CD4-positive, alpha-beta T cell treated with Interleukin-4 for 4 hours (primary cell): ENCODE measurements at regions not wholly inside any gene's neighbourhood (a gene's known extent, or its start where the extent isn't known, plus 50 kb on each side); places are given as distances from the start of the nearest gene placed in this dataset.
"Not testable (repeated sequence)": the region's sequence is repeated elsewhere in the genome, so short reads cannot be mapped to it uniquely, and the experiment has no call there.

Source experiments
- DNase-seq: peaks from one replicate; pipeline ENCODE4 v3.0.0-alpha.2; 2020

- DNase-seq, result no peak
Observed at GRCh38 chr3:106029954-106030626, 161.3 kb upstream of the CBLB start.

GRCh38 chr3:106030627-106030963 lies 161.8 kb upstream of the CBLB start:
- no peak for DNase-seq

- DNase-seq, result no peak
Observed at GRCh38 chr3:106032479-106032878, 163.7 kb upstream of the CBLB start.

- peak; percentile 30 for DNase-seq
Observed at GRCh38 chr3:106033654-106034053, 164.8 kb upstream of the CBLB start.

GRCh38 chr3:106034313-106034712 lies 165.5 kb upstream of the CBLB start:
- DNase-seq, result no peak

GRCh38 chr3:106035619-106036018 lies 166.8 kb upstream of the CBLB start:
- no peak for DNase-seq

- DNase-seq, result no peak
Observed at GRCh38 chr3:106036696-106037095, 167.9 kb upstream of the CBLB start.

GRCh38 chr3:106047221-106047620 lies 178.4 kb upstream of the CBLB start:
- no peak for DNase-seq

- DNase-seq, result no peak
Observed at GRCh38 chr3:106048946-106049481, 180.2 kb upstream of the CBLB start.

GRCh38 chr3:106049821-106050220 lies 181.0 kb upstream of the CBLB start:
- DNase-seq, result no peak

GRCh38 chr3:106056931-106057330 lies 188.1 kb upstream of the CBLB start:
- no peak for DNase-seq

GRCh38 chr3:106058475-106058874 lies 189.7 kb upstream of the CBLB start:
- no peak for DNase-seq

- DNase-seq, result no peak
Observed at GRCh38 chr3:106059953-106060517, 191.2 kb upstream of the CBLB start.

GRCh38 chr3:106063909-106064308 lies 195.1 kb upstream of the CBLB start:
- DNase-seq, result no peak

- DNase-seq, result no peak
Observed at GRCh38 chr3:106065831-106066230, 197.0 kb upstream of the CBLB start.

GRCh38 chr3:106067711-106068110 lies 198.9 kb upstream of the CBLB start:
- no peak for DNase-seq

GRCh38 chr3:106068381-106068780 lies 199.6 kb upstream of the CBLB start:
- DNase-seq, result no peak

GRCh38 chr3:106068795-106069194 lies 200.0 kb upstream of the CBLB start:
- peak; percentile 42 for DNase-seq

- DNase-seq, result no peak
Observed at GRCh38 chr3:106070187-106070586, 201.4 kb upstream of the CBLB start.

- DNase-seq, result no peak
Observed at GRCh38 chr3:106071306-106071705, 202.5 kb upstream of the CBLB start.

GRCh38 chr3:106072596-106072995 lies 203.8 kb upstream of the CBLB start:
- not testable (repeated sequence) for DNase-seq

GRCh38 chr3:106073806-106074205 lies 205.0 kb upstream of the CBLB start:
- DNase-seq, result not testable (repeated sequence)

- DNase-seq, result not testable (repeated sequence)
Observed at GRCh38 chr3:106075731-106076130, 206.9 kb upstream of the CBLB start.

- no peak for DNase-seq
Observed at GRCh38 chr3:106078635-106079034, 209.8 kb upstream of the CBLB start.

GRCh38 chr3:106082616-106083015 lies 213.8 kb upstream of the CBLB start:
- no peak for DNase-seq
